GM18505 (cell line): ENCODE measurements at regions not wholly inside any gene's neighbourhood (a gene's known extent, or its start where the extent isn't known, plus 50 kb on each side); places are given as distances from the start of the nearest gene placed in this dataset.

Source experiments
- ATAC-seq: cut with Tn5 transposase; IDR thresholded peaks from one replicate; pipeline ENCODE4 v1.9.1; 2021; ENCODE audit not compliant: unreplicated experiment
- POLR2A ChIP-seq: IDR thresholded peaks from 4 replicates; pipeline ENCODE4 v1.6.1; 2011; ENCODE audit warnings: borderline replicate concordance; ENCODE audit not compliant: insufficient read depth, insufficient read length; ENCODE audit errors: extremely low read depth

DNA sequence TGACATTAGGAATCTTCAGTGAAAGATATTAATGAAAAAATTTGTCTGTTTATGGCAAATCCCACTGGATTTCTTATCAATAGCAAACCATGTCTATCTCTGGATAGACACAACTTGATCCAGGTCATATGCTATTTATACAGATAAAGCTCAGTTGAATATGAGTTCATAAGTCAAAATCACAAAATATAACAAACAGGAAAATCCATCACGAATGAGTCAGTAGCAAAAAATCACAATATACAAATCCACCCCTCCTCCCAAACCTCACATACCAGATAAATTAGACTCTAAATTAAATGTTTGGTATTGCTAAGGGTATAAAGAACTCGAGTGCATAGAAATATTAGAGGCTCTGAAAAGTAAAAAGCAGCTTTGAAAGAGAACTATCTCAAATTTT is 420.5 kb downstream of the TLL1 start:
- no peak for TF ChIP-seq POLR2A
- ATAC-seq = no peak

DNA sequence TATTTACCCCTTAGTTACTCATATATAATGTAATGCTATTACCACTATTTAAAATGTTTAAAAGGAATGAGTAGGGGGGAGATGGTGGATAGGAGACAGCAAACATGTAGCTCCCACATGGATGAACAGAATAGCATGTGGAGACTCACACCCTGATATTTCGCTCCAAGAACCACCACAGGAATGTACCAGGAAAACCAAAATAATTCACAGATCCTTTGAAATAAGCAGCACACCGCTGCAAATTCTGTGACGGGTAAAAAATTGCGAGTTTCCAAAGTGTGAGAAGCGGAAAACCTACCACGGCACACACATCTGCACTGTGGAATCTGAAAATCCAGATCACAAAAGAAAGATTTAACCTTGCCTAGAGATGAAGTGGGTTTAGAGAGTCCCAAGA is 428.2 kb downstream of the TLL1 start:
- no peak for TF ChIP-seq POLR2A
- no peak for ATAC-seq

DNA sequence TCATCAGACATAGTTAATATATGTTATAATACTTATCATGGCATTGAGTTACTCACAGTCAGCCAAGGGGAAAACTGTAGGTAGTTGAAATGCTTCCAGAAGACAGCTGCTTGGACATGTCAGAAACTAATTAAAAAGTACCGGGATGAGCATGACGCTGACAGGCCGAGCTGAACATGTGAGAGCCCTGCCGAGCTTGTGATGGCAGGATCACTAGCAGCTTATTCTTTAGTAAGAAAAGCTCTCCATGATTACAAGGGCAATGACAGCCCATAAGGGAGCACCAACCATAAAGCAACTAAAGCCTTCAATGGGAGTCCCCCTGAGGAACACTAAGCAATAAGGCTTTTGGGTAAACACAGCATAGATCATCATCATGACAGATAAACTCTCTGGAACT is 435.6 kb downstream of the TLL1 start:
- TF ChIP-seq POLR2A = no peak
- no peak for ATAC-seq

DNA sequence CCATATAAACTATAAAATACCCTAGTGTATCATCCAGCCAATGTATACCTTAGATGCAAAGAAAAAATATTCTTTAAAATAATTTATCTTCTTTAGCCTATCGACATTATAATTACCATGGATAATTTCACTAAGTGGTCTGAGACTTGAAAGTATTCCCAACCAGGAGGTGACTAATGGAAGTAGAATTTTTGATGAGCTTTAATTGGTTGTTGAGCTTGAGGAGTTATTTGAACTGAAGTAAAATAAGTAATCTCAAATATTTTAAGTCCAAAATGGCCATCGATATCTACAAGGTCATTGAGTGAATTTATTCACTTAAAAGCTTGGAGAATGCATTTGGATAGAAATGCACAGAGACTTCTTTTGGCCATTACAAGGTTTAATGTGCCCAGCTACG is 436.2 kb downstream of the TLL1 start:
- TF ChIP-seq POLR2A = no peak
- ATAC-seq = no peak

DNA sequence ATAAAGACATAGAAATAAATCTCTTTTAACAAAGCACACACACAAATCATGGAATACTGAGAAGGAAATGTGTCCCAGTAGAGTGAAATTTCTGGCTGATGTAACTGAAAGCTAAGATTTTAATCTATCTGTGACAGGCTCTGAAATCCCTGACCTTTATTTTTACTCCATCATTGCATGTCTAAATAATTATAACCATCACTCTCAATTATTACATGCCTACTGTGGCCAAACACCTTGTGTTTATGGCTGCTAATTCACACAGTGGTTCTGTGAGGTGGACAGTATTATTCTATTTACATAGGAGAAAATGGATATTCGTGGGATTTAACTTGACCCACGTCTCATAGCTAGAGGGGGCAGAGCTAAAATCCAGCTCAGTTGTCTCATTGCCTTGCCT is 438.1 kb downstream of the TLL1 start:
- no peak for TF ChIP-seq POLR2A
- ATAC-seq = no peak

DNA sequence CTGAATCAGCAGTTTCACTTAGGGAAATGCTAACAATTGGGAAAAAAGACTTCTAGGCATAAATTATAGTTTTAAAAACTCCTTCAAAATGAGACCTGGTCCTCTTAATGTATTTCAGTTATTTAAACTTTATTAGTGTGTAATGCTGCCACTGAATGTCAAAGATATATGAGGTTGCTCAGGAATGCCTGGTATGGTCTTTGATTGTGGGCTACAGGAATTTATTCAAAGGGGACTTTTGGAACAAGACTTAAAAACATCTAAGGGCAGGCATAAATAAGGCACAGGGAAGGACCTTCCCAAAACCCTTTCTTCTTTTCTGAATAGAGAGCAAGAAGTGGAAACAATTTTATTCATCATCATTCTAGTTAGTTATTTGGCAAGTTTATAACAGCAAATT is 439.1 kb downstream of the TLL1 start:
- ATAC-seq = no peak
- no peak for TF ChIP-seq POLR2A

DNA sequence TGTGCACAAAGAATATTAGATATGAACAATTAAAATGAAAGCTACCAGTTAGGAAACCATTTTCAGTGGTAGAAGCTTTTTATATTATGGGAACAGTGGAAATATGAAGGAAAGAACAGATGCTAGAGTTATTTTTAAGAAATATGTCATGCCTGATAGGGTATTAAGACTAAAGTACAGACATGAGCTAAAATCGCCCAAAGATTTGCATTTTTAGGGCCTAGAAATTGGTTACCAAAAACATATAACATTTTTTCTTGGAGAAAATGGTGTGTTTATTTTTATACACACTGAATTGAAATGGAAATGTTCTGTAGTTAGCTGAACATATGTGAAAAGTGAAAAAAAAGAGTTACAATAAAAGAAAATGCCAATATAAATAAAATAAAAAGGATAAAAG is 441.9 kb downstream of the TLL1 start:
- no peak for TF ChIP-seq POLR2A
- ATAC-seq = no peak

DNA sequence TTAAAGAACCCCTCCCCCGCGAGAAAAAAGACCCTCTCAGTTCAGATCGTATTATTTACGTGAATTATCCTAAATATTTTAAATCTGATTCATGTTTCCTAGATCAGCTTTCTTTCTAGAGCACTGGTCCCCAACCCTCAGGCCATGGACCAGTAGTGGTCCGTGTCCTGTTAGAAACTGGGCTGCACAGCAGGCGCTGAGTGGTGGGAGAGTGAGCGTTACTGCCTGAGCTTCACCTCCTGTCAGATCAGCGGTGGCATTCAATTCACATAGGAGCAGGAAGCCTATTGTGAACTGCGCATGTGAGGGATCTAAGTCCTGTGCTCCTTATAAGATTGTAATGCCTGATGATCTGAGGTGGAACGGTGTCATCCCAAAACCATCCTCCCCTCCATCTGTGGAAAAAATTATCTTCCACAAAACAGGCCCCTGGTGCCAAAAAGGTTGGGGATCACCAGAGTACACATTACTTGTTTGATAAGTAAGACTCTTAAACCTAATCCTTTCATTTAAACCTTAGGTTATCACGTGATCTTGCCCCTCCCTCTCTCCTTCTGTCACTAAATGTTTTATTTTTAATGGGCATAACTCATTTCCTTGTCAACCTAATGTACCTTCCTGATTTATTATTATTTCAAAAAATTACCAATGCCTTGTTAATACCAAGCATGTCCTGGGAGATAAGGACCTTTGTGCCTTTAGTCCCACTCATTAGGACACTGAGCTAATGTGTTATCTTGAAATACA is 442.9 kb downstream of the TLL1 start:
- no peak for TF ChIP-seq POLR2A
- no peak for ATAC-seq

DNA sequence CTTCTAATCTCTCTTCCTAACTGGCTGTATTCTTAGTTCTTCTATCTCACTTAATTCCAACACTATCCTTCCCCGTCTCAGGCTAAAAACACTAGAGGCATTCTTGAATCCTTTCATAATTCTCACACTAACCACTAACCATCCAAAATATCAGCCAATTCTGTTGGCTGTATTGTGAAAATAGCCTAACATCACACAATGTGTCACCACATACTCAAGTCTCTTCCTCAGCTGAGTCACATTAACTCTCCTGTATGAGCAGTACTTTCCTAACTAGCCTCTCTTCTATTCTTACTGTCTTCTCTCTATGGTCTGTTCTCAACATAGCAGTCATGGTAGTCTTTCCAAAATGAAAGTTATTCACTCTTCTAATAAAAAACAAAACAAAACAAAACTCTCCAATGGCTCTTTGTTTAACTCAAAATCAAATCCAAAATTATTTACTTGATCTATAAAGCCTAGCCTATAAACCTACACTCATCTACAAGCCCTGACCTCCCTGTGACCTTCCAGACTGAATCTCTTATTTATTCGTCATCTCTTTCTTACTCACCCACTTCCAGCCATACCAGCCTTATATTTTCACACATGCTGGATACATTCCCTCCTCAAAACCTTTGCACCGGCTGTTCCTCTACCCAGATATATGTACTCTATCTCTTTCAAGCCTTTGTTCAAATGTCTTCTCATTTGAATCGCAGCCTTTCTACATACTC is 445.9 kb downstream of the TLL1 start:
- no peak for TF ChIP-seq POLR2A
- ATAC-seq = no peak

DNA sequence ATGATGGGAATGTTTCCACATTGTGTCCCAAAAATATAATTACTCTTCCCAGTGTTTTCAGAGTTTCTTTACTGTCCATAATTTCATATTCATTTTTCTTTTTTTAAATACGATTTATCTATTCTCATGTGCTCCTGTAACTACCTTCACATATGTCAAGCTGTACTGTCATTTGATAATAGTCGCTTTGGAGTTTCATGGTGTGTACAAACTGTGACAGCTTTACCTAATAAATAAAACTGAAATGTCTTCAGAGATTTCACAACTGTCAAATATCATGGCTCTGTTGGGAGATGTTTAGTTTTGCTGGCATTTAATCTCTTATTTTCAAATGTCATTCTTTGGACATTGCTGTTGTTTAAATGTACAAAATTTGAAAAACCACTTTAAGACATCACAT is 450.2 kb downstream of the TLL1 start:
- TF ChIP-seq POLR2A = no peak
- ATAC-seq = no peak

DNA sequence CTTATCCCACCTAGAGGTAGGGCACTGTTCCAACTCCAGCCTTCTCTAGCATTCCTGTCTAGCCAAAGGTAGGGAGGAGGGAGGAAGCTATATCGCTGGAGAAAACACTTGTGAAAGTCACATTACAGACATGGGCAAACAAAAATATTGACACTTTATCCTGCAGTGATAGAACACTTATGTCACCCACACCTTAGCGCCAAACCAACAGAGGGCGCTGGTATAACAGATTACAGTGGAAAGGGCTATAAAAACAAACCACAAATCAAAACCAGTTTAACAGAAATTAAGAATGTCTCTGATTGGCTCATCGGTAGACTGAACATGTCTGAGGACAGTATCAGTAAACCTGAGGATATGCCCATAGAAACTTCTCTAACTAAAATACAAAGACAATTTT is 451.3 kb downstream of the TLL1 start:
- peak; percentile 59 for ATAC-seq
- TF ChIP-seq POLR2A = no peak

DNA sequence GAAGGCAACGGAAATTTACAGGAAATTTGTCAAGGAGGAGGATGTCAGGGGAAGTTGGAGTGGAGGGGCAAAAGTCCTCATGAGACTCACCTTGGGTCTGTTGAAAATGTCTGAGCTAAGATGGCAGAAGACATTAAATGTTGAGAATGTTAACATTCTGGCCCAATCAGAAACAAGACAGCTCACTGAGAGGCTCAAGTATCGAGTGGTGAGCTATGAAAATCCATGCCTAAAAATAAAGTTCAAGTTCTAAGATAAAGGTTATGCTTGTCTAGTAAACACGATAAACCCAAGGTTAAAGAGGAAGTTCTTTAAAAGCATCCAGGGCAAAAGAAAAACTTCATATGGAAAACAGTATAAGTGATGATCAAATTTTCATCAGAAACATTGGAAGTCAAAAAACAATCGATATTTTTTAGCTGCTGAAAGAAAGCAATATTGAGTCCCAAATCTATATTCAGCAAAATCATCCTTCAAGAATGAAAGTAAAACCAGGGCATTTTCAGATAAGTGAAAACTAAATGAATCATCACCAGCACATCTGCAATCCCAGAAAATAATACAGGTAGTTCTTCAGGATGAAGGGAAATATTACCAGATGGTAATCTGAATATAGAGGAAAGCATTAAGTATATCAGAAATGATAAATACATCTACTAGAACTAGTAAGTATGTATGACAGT is 462.4 kb downstream of the TLL1 start:
- TF ChIP-seq POLR2A = no peak
- peak; percentile 46 for ATAC-seq

DNA sequence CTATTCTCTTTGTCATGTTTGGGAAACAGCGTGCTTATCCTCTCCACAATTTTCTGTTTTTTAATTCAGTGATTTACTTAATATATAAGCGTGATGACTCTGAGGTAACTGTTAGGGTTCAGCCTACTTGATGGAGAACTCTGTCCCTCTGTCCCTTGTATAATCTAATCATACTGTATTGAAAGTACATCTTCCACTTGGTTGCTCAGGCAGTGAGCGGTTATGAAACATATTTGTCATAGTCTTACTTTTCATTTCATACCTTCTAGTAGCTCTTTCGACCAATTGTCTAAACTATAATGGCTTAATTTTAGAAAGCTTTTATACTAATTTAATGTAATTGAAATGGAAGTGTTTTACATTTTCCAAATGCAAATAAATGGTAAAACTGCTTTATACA is 469.0 kb downstream of the TLL1 start:
- no peak for TF ChIP-seq POLR2A
- ATAC-seq = no peak

DNA sequence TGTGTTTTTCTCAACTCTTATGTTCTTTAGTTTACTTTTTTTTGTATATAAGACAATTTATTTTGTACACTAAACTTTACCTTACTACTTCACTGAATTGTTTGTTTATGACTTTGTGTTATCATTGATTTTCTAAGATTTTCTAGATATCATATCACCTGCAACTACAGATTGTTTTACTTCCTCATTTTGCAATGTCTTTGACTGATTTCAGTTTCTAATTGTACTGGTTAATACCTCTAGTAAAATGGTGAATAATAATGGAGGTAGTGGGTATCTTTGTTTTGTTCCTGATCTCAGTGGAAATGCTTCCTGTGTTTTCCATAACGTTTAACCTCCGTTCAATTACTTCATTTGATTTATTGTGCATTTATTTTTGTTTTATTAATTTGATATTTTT is 490.2 kb downstream of the TLL1 start:
- TF ChIP-seq POLR2A = no peak
- ATAC-seq = peak; percentile 78

DNA sequence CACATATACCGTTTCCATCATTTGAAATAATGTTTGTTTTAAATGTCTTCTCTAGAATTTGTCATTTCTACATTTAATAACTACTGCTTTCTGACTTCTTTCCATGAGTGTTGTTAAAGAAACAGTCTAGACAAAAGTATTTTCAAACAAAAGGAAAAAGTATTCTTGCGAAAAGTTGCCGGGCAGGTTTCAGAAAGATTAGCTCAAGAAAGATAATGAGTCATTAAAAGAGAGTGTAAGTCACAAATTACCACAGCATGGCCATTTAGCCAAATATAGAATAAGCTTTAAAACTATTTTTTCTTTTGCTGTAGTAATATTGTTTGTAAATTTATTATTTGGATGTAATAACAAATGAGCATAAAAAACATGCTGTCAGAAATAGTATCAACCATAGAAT is 493.0 kb downstream of the TLL1 start:
- no peak for ATAC-seq
- no peak for TF ChIP-seq POLR2A

DNA sequence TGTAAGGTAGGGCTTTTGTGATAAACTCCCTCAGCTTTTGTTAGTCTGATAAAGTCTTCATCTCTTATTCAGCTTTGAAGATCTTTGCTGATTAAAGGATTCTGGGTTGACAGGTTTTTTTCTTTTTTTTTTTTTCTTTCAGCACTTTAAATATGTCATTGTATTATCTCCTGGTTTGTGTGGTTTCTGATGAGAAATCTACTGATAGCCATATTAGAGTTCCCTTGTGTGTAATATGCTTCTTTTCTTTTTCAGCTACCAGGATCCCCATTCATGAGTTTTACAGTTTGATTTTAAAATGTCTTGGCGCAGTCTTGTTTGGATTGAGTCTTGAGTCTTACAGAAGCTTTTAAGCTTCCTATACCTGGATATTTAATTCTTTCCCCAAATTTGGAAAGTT is 504.5 kb downstream of the TLL1 start:
- ATAC-seq = no peak
- TF ChIP-seq POLR2A = no peak
